Femur (tissue), 1 donor: ENCODE measurements at regions not wholly inside any gene's neighbourhood (a gene's known extent, or its start where the extent isn't known, plus 50 kb on each side); places are given as distances from the start of the nearest gene placed in this dataset.
"Not testable (repeated sequence)": the region's sequence is repeated elsewhere in the genome, so short reads cannot be mapped to it uniquely, and the experiment has no call there.

ENCODE experiments used
- DNase-seq: peaks from one replicate; pipeline ENCODE4 v3.0.0-alpha.2; 2017

- DNase-seq: no peak
These were observed 287.5 kb downstream of the PTGER3 start for GRCh38 chr1:70760154-70760553.

DNA sequence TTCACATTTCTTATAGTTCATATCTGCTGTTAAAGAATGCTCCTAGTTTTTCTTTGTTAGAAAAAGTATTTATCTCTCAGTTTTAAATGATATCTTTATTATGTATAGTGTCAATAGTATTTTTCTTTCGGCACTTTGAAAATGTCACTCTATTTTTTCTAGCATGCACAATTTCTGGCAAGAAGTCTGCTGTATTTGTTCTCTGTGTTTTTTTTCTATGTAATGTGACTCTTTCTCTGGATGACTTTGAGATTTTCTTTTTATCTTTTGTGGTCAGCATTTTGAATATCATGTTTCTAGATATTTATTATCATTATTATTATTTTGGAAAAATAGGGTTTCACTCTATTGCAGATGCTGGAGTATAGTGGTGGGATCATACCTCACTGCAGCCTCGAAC lies 285.2 kb downstream of the PTGER3 start:
- DNase-seq: no peak

- DNase-seq: no peak
These were observed 282.9 kb downstream of the PTGER3 start for GRCh38 chr1:70764747-70765146.

DNA sequence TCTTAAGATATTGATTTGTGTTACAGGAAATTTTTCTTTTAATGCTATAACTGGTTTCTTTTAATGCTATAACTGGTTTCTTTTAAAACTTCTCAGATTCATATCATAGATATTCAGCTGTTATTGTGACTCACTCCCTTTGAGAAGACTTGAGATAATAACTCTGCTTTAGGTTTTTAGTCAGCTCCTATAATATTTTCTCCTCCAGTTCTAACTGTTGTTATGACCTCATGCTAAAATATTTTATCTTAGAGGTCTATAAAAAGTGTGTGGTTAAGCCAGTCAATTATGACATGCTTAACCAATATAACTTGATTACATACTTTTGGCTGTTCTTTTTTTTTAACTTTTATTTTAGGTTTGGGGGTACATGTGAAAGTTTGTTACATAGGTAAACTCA lies 280.2 kb downstream of the PTGER3 start:
- DNase-seq: no peak

GRCh38 chr1:70768216-70768615 lies 279.4 kb downstream of the PTGER3 start:
- DNase-seq: no peak

DNA sequence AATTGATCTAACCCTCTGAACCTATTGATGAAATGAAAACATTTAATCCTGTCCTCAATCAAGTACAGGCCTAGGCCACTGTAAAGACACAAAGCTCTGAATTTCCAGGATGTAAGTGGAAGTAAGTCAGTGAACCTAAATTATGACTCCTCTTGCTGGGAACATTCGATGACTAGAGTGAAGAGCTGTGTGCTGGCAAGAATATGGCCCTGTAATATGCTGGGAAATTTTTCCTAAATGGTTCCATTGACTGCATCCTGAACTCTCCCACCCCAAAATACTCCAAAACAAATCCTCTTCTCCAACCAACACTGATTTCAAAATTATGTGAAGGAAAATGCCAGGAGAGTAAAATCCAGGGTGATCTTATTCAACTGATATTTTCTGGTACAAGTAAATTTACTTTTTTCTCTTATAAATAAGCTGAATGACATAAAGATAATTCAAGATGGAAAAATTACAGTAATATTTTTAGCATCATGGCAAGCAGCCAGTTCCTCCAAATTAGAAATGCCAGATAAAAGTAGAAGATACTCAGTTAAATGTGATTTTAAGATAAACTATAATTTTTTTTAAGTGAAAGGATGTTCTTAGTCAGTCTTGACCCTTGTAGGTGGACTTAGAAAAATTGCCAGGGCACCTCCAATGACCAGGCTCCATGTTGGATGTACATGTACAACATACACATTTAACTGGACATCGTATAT lies 269.4 kb downstream of the PTGER3 start:
- DNase-seq: no peak

GRCh38 chr1:70778934-70779333 lies 268.7 kb downstream of the PTGER3 start:
- no peak for DNase-seq

GRCh38 chr1:70779571-70779970 lies 268.0 kb downstream of the PTGER3 start:
- no peak for DNase-seq

DNA sequence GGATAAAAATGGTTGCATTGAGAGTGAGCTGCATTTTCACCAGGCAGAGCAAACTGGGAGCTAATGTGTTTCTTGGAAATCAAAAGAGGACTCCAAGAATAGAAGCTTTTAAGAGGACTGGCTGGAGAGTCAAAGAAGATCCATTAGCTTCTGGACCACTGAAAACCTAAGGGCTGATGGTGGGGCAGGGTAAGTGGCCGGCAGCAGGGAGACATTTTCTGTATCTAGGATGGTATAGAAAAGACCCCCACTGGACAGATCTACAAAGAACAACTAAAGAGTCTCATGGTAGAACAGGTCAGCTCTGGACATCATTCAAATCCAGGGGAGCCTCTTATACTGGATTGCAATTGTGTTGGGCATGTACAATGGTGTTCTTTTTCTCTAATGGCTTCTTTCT lies 262.3 kb downstream of the PTGER3 start:
- no peak for DNase-seq

- no peak for DNase-seq
These were observed 257.2 kb downstream of the PTGER3 start for GRCh38 chr1:70790232-70790923.

- DNase-seq: not testable (repeated sequence)
These were observed 252.6 kb downstream of the PTGER3 start for GRCh38 chr1:70795064-70795463.

GRCh38 chr1:70796298-70796697 lies 251.3 kb downstream of the PTGER3 start:
- not testable (repeated sequence) for DNase-seq

DNA sequence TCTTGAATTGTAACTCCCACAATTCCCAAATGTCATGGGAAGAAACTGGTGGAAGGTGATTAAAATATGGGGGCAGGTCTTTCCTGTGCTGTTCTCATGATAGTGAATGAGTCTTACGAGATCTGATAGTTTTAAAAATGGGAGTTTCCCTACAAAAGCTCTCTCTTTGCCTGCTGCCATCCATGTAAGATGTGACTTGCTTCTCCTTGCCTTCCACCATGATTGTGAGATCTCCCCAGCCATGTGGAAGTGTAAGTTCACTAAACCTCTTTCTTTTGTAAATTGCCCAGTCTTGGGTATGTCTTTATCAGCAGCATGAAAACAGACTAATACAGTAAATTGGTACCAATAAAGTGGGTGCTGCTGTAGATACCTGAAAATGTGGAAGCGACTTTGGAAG lies 245.0 kb downstream of the PTGER3 start:
- not testable (repeated sequence) for DNase-seq

GRCh38 chr1:70805641-70806040 lies 242.0 kb downstream of the PTGER3 start:
- DNase-seq: no peak

GRCh38 chr1:70807088-70807664 lies 240.4 kb downstream of the PTGER3 start:
- DNase-seq: no peak

DNA sequence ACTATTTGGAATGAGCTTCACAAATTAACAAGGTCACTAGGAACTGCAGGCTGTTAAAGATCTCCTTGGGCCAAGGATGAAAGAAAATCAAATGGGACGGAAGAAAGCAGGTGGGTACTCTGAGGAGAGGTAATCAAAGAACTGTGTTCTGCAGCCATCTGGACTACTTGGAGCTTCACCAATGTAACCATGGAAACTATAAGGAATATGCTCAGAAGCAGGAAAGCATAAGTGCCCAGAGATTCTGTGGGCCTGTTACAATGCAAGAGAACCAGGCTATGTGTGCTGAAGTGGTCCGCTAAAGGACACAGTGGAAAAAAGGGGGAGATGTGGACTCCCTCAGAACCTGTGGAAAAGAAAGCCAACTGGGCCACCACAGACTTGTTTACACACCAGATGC lies 238.5 kb downstream of the PTGER3 start:
- no peak for DNase-seq

GRCh38 chr1:70811815-70812214 lies 235.8 kb downstream of the PTGER3 start:
- DNase-seq: no peak

- DNase-seq: no peak
These were observed 235.0 kb downstream of the PTGER3 start for GRCh38 chr1:70812442-70813109.

GRCh38 chr1:70818401-70818800 lies 229.2 kb downstream of the PTGER3 start:
- DNase-seq: no peak

DNA sequence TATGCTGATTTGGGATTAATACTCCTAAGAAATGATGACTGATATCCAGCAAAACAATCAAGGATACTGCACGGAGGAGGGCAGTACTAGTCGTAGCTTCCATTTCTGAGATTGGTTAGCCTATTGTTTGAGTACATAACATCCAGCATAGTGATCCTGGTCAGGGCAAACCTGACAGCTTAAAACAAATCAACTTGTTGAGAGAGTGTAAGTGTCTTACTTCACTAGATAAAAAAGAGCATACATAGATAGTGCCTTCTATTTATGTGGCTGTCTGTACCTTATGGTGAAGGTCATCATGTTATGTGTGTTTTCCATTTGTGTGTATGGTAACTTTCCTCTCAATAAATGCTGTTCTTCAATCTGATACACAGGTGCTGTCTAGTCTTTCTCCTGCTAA lies 228.4 kb downstream of the PTGER3 start:
- DNase-seq: no peak

- no peak for DNase-seq
These were observed 227.8 kb downstream of the PTGER3 start for GRCh38 chr1:70819785-70820184.

GRCh38 chr1:70820396-70820795 lies 227.2 kb downstream of the PTGER3 start:
- DNase-seq: no peak

DNA sequence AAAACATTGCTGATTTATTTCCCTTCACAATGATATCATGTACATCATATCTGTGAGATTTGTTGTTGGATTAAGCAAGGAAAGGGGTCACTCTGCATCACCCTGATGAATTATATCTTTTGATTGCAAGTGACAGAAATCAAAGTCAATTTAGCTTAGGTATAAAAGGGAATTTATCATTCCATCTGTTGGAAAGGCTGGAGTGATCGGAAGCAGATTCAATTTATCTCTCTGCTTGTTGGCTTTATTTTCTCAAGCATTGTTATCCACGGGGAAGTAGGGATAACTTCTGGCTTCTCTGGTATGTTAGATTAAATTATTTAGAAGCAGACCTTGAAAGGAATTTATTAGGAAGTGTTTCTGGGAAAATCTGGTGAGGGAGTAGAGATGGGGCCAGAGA lies 226.6 kb downstream of the PTGER3 start:
- no peak for DNase-seq

DNA sequence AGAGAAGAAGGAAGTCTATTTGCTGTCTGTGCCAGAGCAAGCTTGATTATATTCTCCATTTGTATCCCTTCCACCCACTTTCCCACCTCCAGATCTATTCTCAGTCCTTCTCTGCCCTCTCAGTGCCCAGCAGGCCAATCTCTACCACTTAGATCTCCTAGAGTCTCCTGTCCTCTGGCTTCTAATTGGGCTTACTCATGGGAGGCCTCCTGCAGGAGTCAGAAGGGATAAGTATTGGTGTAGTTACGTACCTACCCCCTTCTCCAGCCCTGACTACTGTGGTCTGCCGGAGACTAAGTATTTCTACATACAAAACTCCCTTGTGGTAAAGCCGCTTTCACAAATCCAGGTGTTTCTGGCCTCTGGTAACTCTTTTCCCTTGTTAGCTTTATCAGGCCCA lies 221.2 kb downstream of the PTGER3 start:
- DNase-seq: no peak
